ENCODE measurements at regions not wholly inside any gene's neighbourhood (a gene's known extent, or its start where the extent isn't known, plus 50 kb on each side); places are given as distances from the start of the nearest gene placed in this dataset.

DNA sequence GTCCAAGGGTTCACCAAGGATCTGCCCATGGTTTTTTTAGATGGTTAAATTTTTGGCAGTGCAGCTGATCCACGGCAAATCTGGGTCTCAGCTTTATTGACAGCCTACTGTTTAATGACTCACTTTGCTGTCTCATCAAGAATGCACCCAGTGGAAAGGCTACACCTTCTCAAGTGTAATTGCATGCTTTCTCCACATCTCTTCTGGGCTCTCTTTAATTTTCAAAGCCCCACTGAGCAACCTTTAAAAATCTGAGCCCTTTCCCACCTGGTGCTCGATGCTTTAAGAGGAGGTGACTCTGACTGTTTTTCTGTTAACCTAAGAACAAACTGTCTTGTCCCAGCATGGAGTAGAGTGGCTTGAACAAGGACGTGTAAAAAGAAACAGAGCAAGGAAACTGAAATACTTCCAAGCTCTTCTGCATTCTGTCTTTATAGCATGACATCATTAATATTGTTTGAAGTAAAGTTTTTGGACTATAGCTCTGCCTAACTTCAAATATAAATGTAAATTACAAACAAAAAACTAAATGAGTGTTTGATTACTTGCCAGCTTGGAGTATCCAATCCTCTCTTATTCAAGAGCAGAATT, 214.2 kb upstream of the KRR1 start:
- no peaks in the 10 kb centered on the region for H3F3A ChIP-seq (ENCODE audit: low read depth)
- H3K4me1 ChIP-seq (ENCODE audit: insufficient read depth, low read length, poor library complexity, severe bottlenecking) = peaks cover 28% of the 10 kb centered on the region
- H4K20me1 ChIP-seq (ENCODE audit: insufficient read depth, low read length, poor library complexity, severe bottlenecking) = no peaks in the 10 kb centered on the region
- no peaks in the 10 kb centered on the region for H3K27me3 ChIP-seq (ENCODE audit: insufficient read depth, low read length, poor library complexity, severe bottlenecking)
- H2AFZ ChIP-seq (ENCODE audit: low read length) = no peak overlapping the region
- no peaks in the 10 kb centered on the region for H3K9me2 ChIP-seq (replicated peaks; ENCODE audit: low read depth, low read length)
- H3K4me3 ChIP-seq (ENCODE audit: low read length, poor library complexity, severe bottlenecking) = no peak overlapping the region
- no peaks in the 10 kb centered on the region for H3K36me3 ChIP-seq (ENCODE audit: insufficient read depth, low read length)
- no peak overlapping the region for H3K4me2 ChIP-seq (ENCODE audit: low read depth, low read length, poor library complexity, severe bottlenecking)
- H3K9me3 ChIP-seq (ENCODE audit: insufficient read depth, low read depth, low read length) = no peaks in the 10 kb centered on the region
- TF ChIP-seq EZH2phosphoT487 (IDR thresholded peaks at IDR 0.05; ENCODE audit: borderline replicate concordance) = no peak
- TF ChIP-seq CTCF (conservative IDR thresholded peaks at IDR 0.05; ENCODE audit: low read length) = peak; percentile 28; the same call in 1 of the 2 replicates
- H3K9ac ChIP-seq (ENCODE audit: low read depth, low read length, poor library complexity, severe bottlenecking) = no peak overlapping the region
- no peaks in the 10 kb centered on the region for H3K79me2 ChIP-seq (ENCODE audit: insufficient read depth, low read length)

GRCh38 chr12:75724928-75725312, 213.5 kb upstream of the KRR1 start:
- Histone ChIP-seq H3K4me1 (ENCODE audit: insufficient read depth, low read length, poor library complexity, severe bottlenecking) (peaks cover 28% of the 10 kb centered on the region), H3K27me3 (ENCODE audit: insufficient read depth, low read length, poor library complexity, severe bottlenecking) (no peaks in the 10 kb centered on the region), H3K9me2 (replicated peaks; ENCODE audit: low read depth, low read length) (no peaks in the 10 kb centered on the region), H4K20me1 (ENCODE audit: insufficient read depth, low read length, poor library complexity, severe bottlenecking) (no peaks in the 10 kb centered on the region), H3K9ac (ENCODE audit: low read depth, low read length, poor library complexity, severe bottlenecking) (no peak overlapping the region), H3F3A (ENCODE audit: low read depth) (no peaks in the 10 kb centered on the region), H3K4me3 (ENCODE audit: low read length, poor library complexity, severe bottlenecking) (no peak overlapping the region), H3K9me3 (ENCODE audit: insufficient read depth, low read depth, low read length) (no peaks in the 10 kb centered on the region), H3K36me3 (ENCODE audit: insufficient read depth, low read length) (no peaks in the 10 kb centered on the region), H3K79me2 (ENCODE audit: insufficient read depth, low read length) (no peaks in the 10 kb centered on the region), H2AFZ (ENCODE audit: low read length) (no peak overlapping the region), H3K4me2 (ENCODE audit: low read depth, low read length, poor library complexity, severe bottlenecking) (no peak overlapping the region)
- TF ChIP-seq EZH2phosphoT487 (IDR thresholded peaks at IDR 0.05; ENCODE audit: borderline replicate concordance) = no peak
- TF ChIP-seq CTCF (conservative IDR thresholded peaks at IDR 0.05; ENCODE audit: low read length) = no peak

GRCh38 chr12:75724307-75724927, 213.0 kb upstream of the KRR1 start:
- H3F3A ChIP-seq (ENCODE audit: low read depth) = no peaks in the 10 kb centered on the region
- H3K4me3 ChIP-seq (ENCODE audit: low read length, poor library complexity, severe bottlenecking) = no peak overlapping the region
- no peaks in the 10 kb centered on the region for H3K36me3 ChIP-seq (ENCODE audit: insufficient read depth, low read length)
- H3K9ac ChIP-seq (ENCODE audit: low read depth, low read length, poor library complexity, severe bottlenecking) = no peak overlapping the region
- H3K4me1 ChIP-seq (ENCODE audit: insufficient read depth, low read length, poor library complexity, severe bottlenecking) = peaks cover 28% of the 10 kb centered on the region
- no peaks in the 10 kb centered on the region for H3K9me2 ChIP-seq (replicated peaks; ENCODE audit: low read depth, low read length)
- TF ChIP-seq CTCF (conservative IDR thresholded peaks at IDR 0.05; ENCODE audit: low read length) (no peak), EZH2phosphoT487 (IDR thresholded peaks at IDR 0.05; ENCODE audit: borderline replicate concordance) (no peak)
- no peaks in the 10 kb centered on the region for H3K9me3 ChIP-seq (ENCODE audit: insufficient read depth, low read depth, low read length)
- no peaks in the 10 kb centered on the region for H3K27me3 ChIP-seq (ENCODE audit: insufficient read depth, low read length, poor library complexity, severe bottlenecking)
- no peak overlapping the region for H3K4me2 ChIP-seq (ENCODE audit: low read depth, low read length, poor library complexity, severe bottlenecking)
- H2AFZ ChIP-seq (ENCODE audit: low read length) = no peak overlapping the region
- H4K20me1 ChIP-seq (ENCODE audit: insufficient read depth, low read length, poor library complexity, severe bottlenecking) = no peaks in the 10 kb centered on the region
- no peaks in the 10 kb centered on the region for H3K79me2 ChIP-seq (ENCODE audit: insufficient read depth, low read length)

All from Loucy (cell line).